ENCODE measurements at regions not wholly inside any gene's neighbourhood (a gene's known extent, or its start where the extent isn't known, plus 50 kb on each side); places are given as distances from the start of the nearest gene placed in this dataset.

DNA sequence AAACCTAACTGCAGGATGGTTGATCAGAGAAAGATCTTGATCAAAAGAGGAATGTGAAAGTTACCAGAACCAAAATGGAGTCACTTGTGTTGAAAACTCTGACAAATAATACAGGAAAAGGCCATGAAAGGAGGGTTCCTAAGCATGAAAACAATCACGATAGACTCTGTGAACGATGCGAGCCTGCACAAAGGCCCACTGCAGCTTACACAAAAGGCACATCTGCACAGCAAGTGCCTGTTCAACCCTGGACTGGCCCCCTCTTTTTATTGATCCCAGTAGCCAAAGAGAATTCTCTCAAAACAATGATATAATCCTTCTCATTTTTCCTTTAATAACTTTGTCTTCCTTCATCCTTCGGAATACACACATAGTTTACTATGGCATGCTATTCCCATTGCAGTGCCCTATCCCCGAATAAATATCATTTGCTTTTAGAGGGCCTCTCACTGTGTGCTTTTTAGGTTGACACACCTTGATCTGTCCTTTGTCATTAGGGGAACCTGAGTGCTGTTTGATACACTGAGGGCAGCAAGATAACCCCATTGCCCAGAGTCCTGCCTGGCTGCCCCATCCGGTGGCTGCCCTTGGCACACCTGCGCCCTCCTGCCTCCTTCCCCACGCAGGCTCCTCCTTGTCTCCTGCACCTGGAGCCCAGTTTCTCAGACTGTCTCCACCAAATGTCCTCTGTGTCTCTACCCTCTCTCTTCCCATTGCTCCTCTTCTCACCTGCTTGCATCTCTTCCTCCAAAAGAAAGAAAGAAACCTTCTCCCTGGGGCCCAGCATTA lies 98.3 kb upstream of the FRMD1 start:
- no peak overlapping the region for H3K4me3 ChIP-seq (ENCODE audit: insufficient read depth in 1 of 2, low read depth in 1 of 2, low read length in 2 of 2)
- no peak overlapping the region for H4K8ac ChIP-seq (ENCODE audit: low read length)
- no peak overlapping the region for H2BK5ac ChIP-seq (ENCODE audit: low read depth, low read length, poor library complexity, severe bottlenecking)

DNA sequence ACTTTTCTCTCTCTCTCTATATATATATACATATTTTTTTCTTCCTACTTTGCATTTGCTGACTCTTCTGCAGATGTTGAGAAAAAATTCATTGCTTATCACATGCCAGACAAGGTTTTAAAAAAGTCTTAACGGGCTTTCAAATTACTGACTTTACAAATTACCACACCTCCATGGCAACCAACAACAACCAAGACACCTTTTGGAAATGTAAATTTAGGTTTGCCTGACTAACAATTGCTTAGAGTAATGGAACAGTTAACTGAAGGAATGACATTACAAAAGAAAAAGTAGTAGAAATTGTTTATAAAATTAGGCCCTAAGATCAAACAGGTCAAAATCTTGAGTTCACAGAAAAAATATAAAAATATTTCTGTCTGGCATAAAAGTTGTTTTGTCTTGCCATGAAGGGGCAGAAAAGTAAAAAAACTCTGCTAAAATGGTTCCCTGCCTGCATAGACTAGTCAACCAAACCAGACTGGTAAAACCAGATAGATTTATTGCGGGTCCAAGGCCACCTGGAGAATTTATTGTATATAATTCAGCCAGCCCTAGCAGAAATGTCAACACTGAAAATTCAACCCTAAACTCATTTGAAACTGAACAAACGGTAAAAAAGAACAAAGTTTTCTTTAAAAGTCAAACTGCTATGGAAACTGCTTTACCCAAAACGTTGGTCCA lies 92.8 kb upstream of the FRMD1 start:
- Histone ChIP-seq H2BK120ac (ENCODE audit: low read depth, low read length) (no peak overlapping the region), H3K79me1 (replicated peaks; ENCODE audit: low read length, poor library complexity, severe bottlenecking) (no peaks in the 10 kb centered on the region), H3K27me3 (ENCODE audit: control insufficient read depth in 1 of 2, insufficient read depth in 1 of 2, low read length in 2 of 2) (peaks cover 0 to 12% of the 10 kb centered on the region in 2 experiments), H3K27ac (ENCODE audit: low read length, poor library complexity, severe bottlenecking) (no peak overlapping the region), H4K91ac (ENCODE audit: low read length) (no peak overlapping the region), H2BK5ac (ENCODE audit: low read depth, low read length, poor library complexity, severe bottlenecking) (no peak overlapping the region), H3K18ac (ENCODE audit: low read depth in 1 of 2, low read length in 2 of 2) (no peak overlapping the region), H3K9me3 (ENCODE audit: control insufficient read depth, low read length) (peaks cover 3% of the 10 kb centered on the region), H3K9ac (ENCODE audit: low read length) (no peak overlapping the region), H3K14ac (ENCODE audit: low read length in 2 of 2) (no peak overlapping the region), H3K4me3 (ENCODE audit: insufficient read depth in 1 of 2, low read depth in 1 of 2, low read length in 2 of 2) (no peak overlapping the region), H3K4me1 (ENCODE audit: control insufficient read depth, insufficient read depth, low read depth, low read length) (no peaks in the 10 kb centered on the region), H3K23ac (ENCODE audit: low read length in 2 of 2) (no peak overlapping the region), H2AK5ac (ENCODE audit: low read length, severe bottlenecking) (no peak overlapping the region), H3K4ac (ENCODE audit: low read depth in 1 of 2, low read length in 2 of 2) (no peak overlapping the region), H2AFZ (ENCODE audit: low read depth, low read length) (no peak overlapping the region), H3K4me2 (ENCODE audit: low read length, poor library complexity, severe bottlenecking) (no peak overlapping the region), H4K8ac (ENCODE audit: low read length) (no peak overlapping the region), H2BK15ac (ENCODE audit: low read depth, poor library complexity, severe bottlenecking) (no peak overlapping the region), H2BK12ac (ENCODE audit: low read length in 2 of 2) (no peak overlapping the region), H3K36me3 (ENCODE audit: control insufficient read depth in 1 of 2, insufficient read depth in 2 of 2, low read depth in 1 of 2, low read length in 2 of 2) (no peaks in the 10 kb centered on the region)
- no peak for DNase-seq
- WGBS = 38% methylated on average over 3 of the region's 4 CpGs

More for the DNA sequence above, 98.3 kb upstream of the FRMD1 start:
- Histone ChIP-seq H3K27ac (ENCODE audit: low read length, poor library complexity, severe bottlenecking) (no peak overlapping the region), H3K4me2 (ENCODE audit: low read length, poor library complexity, severe bottlenecking) (no peak overlapping the region), H3K9ac (ENCODE audit: low read length) (no peak overlapping the region), H3K4me1 (ENCODE audit: control insufficient read depth, insufficient read depth, low read depth, low read length) (no peaks in the 10 kb centered on the region), H3K14ac (ENCODE audit: low read length in 2 of 2) (no peak overlapping the region), H3K4ac (ENCODE audit: low read depth in 1 of 2, low read length in 2 of 2) (no peak overlapping the region), H4K91ac (ENCODE audit: low read length) (no peak overlapping the region), H2BK15ac (ENCODE audit: low read depth, poor library complexity, severe bottlenecking) (no peak overlapping the region), H2BK12ac (ENCODE audit: low read length in 2 of 2) (no peak overlapping the region), H3K18ac (ENCODE audit: low read depth in 1 of 2, low read length in 2 of 2) (no peak overlapping the region), H3K79me1 (replicated peaks; ENCODE audit: low read length, poor library complexity, severe bottlenecking) (no peaks in the 10 kb centered on the region), H3K36me3 (ENCODE audit: control insufficient read depth in 1 of 2, insufficient read depth in 2 of 2, low read depth in 1 of 2, low read length in 2 of 2) (no peaks in the 10 kb centered on the region), H3K27me3 (ENCODE audit: control insufficient read depth in 1 of 2, insufficient read depth in 1 of 2, low read length in 2 of 2) (peaks cover 0 to 4% of the 10 kb centered on the region in 2 experiments), H3K9me3 (ENCODE audit: control insufficient read depth, low read length) (no peaks in the 10 kb centered on the region), H2BK120ac (ENCODE audit: low read depth, low read length) (no peak overlapping the region), H2AFZ (ENCODE audit: low read depth, low read length) (no peak overlapping the region), H2AK5ac (ENCODE audit: low read length, severe bottlenecking) (no peak overlapping the region), H3K23ac (ENCODE audit: low read length in 2 of 2) (no peak overlapping the region)
- WGBS = 97% methylated on average over 8 of the region's 8 CpGs
- DNase-seq = no peak

- no peak overlapping the region for H4K91ac ChIP-seq (ENCODE audit: low read length)
- WGBS = 94% methylated on average over 16 of the region's 16 CpGs
- H2BK15ac ChIP-seq (ENCODE audit: low read depth, poor library complexity, severe bottlenecking) = no peak overlapping the region
Measured at GRCh38 chr6:168170841-168171601, 92.0 kb upstream of the FRMD1 start.

GRCh38 chr6:168169624-168170023 lies 90.6 kb upstream of the FRMD1 start:
- Histone ChIP-seq H3K79me1 (replicated peaks; ENCODE audit: low read length, poor library complexity, severe bottlenecking) (no peaks in the 10 kb centered on the region), H3K4me3 (ENCODE audit: insufficient read depth in 1 of 2, low read depth in 1 of 2, low read length in 2 of 2) (no peak overlapping the region), H3K9me3 (ENCODE audit: control insufficient read depth, low read length) (peaks cover 3% of the 10 kb centered on the region), H2AFZ (ENCODE audit: low read depth, low read length) (no peak overlapping the region), H2BK120ac (ENCODE audit: low read depth, low read length) (no peak overlapping the region), H3K27me3 (ENCODE audit: control insufficient read depth in 1 of 2, insufficient read depth in 1 of 2, low read length in 2 of 2) (peaks cover 0 to 14% of the 10 kb centered on the region in 2 experiments), H3K4me2 (ENCODE audit: low read length, poor library complexity, severe bottlenecking) (no peak overlapping the region), H2AK5ac (ENCODE audit: low read length, severe bottlenecking) (no peak overlapping the region), H2BK12ac (ENCODE audit: low read length in 2 of 2) (no peak overlapping the region), H3K36me3 (ENCODE audit: control insufficient read depth in 1 of 2, insufficient read depth in 2 of 2, low read depth in 1 of 2, low read length in 2 of 2) (no peaks in the 10 kb centered on the region), H3K27ac (ENCODE audit: low read length, poor library complexity, severe bottlenecking) (no peak overlapping the region), H3K18ac (ENCODE audit: low read depth in 1 of 2, low read length in 2 of 2) (no peak overlapping the region), H2BK15ac (ENCODE audit: low read depth, poor library complexity, severe bottlenecking) (no peak overlapping the region), H3K9ac (ENCODE audit: low read length) (no peak overlapping the region), H3K23ac (ENCODE audit: low read length in 2 of 2) (no peak overlapping the region), H2BK5ac (ENCODE audit: low read depth, low read length, poor library complexity, severe bottlenecking) (no peak overlapping the region), H4K91ac (ENCODE audit: low read length) (no peak overlapping the region), H3K4ac (ENCODE audit: low read depth in 1 of 2, low read length in 2 of 2) (no peak overlapping the region), H3K4me1 (ENCODE audit: control insufficient read depth, insufficient read depth, low read depth, low read length) (peaks cover 2% of the 10 kb centered on the region), H3K14ac (ENCODE audit: low read length in 2 of 2) (no peak overlapping the region), H4K8ac (ENCODE audit: low read length) (no peak overlapping the region)
- no peak for DNase-seq
- WGBS = 95% methylated on average over 9 of the region's 11 CpGs

More at GRCh38 chr6:168170841-168171601, 92.0 kb upstream of the FRMD1 start:
- Histone ChIP-seq H3K9me3 (ENCODE audit: control insufficient read depth, low read length) (peaks cover 3% of the 10 kb centered on the region), H3K23ac (ENCODE audit: low read length in 2 of 2) (no peak overlapping the region), H3K27ac (ENCODE audit: low read length, poor library complexity, severe bottlenecking) (no peak overlapping the region), H3K14ac (ENCODE audit: low read length in 2 of 2) (no peak overlapping the region), H3K18ac (ENCODE audit: low read depth in 1 of 2, low read length in 2 of 2) (no peak overlapping the region), H3K4ac (ENCODE audit: low read depth in 1 of 2, low read length in 2 of 2) (no peak overlapping the region), H2BK120ac (ENCODE audit: low read depth, low read length) (no peak overlapping the region), H3K36me3 (ENCODE audit: control insufficient read depth in 1 of 2, insufficient read depth in 2 of 2, low read depth in 1 of 2, low read length in 2 of 2) (no peaks in the 10 kb centered on the region), H3K4me2 (ENCODE audit: low read length, poor library complexity, severe bottlenecking) (no peak overlapping the region), H3K4me3 (ENCODE audit: insufficient read depth in 1 of 2, low read depth in 1 of 2, low read length in 2 of 2) (no peak overlapping the region), H3K27me3 (ENCODE audit: control insufficient read depth in 1 of 2, insufficient read depth in 1 of 2, low read length in 2 of 2) (peaks cover 0 to 12% of the 10 kb centered on the region in 2 experiments), H2BK12ac (ENCODE audit: low read length in 2 of 2) (no peak overlapping the region), H4K8ac (ENCODE audit: low read length) (no peak overlapping the region), H3K79me1 (replicated peaks; ENCODE audit: low read length, poor library complexity, severe bottlenecking) (no peaks in the 10 kb centered on the region), H3K9ac (ENCODE audit: low read length) (no peak overlapping the region), H2AK5ac (ENCODE audit: low read length, severe bottlenecking) (no peak overlapping the region), H3K4me1 (ENCODE audit: control insufficient read depth, insufficient read depth, low read depth, low read length) (no peaks in the 10 kb centered on the region), H2BK5ac (ENCODE audit: low read depth, low read length, poor library complexity, severe bottlenecking) (no peak overlapping the region), H2AFZ (ENCODE audit: low read depth, low read length) (no peak overlapping the region)
- DNase-seq = no peak
